ENCODE measurements at regions not wholly inside any gene's neighbourhood (a gene's known extent, or its start where the extent isn't known, plus 50 kb on each side); places are given as distances from the start of the nearest gene placed in this dataset.

GRCh38 chr16:25608002-25608401, 83.8 kb upstream of the HS3ST4 start:
- TF ChIP-seq CTCF (IDR thresholded peaks at IDR 0.05) = no peak
- TF ChIP-seq E2F6 (IDR thresholded peaks at IDR 0.05; ENCODE audit: borderline replicate concordance, low read depth) = no peak
- no peak for TF ChIP-seq HMGXB4 (CRISPR knock-in tag; IDR thresholded peaks at IDR 0.05; ENCODE audit: borderline replicate concordance)
- no peak for TF ChIP-seq MAX (IDR thresholded peaks at IDR 0.05)
- no peak for TF ChIP-seq SMC3 (IDR thresholded peaks at IDR 0.05)
- no peak for TF ChIP-seq CBX8 (IDR thresholded peaks at IDR 0.05)
- no peak for TF ChIP-seq USF2 (IDR thresholded peaks at IDR 0.05)
